DOHH2 (cell line): ENCODE measurements at regions not wholly inside any gene's neighbourhood (a gene's known extent, or its start where the extent isn't known, plus 50 kb on each side); places are given as distances from the start of the nearest gene placed in this dataset.

Source experiments
- H3F3A ChIP-seq: fragments of 200-600 bp; sonication (generic), shearing (Covaris generic); 2 replicates; pipeline ENCODE4 v1.6.0; 2016; ENCODE audit warnings: antibody characterized with exemption, mild to moderate bottlenecking; ENCODE audit not compliant: control insufficient read depth, insufficient read depth
- H3K27ac ChIP-seq: fragments of 200-600 bp; sonication (generic); 2 replicates; pipeline ENCODE4 v1.5.1; 2014; ENCODE audit warnings: low read depth, mild to moderate bottlenecking, low read length, moderate library complexity
- H3K27me3 ChIP-seq: fragments of 200-600 bp; sonication (generic); 2 replicates; pipeline ENCODE4 v1.6.1; 2014; ENCODE audit warnings: mild to moderate bottlenecking, low read length, mixed read lengths; ENCODE audit not compliant: control insufficient read depth
- H3K36me3 ChIP-seq: fragments of 200-600 bp; sonication (generic); 2 replicates; pipeline ENCODE4 v1.6.1; 2014; ENCODE audit warnings: mild to moderate bottlenecking, low read length, moderate library complexity, mixed read lengths; ENCODE audit not compliant: control insufficient read depth
- H3K4me1 ChIP-seq: fragments of 200-600 bp; sonication (generic); 2 replicates; pipeline ENCODE4 v1.6.1; 2014; ENCODE audit warnings: mild to moderate bottlenecking, low read length, mixed read lengths; ENCODE audit not compliant: control insufficient read depth
- H3K4me2 ChIP-seq: fragments of 200-600 bp; sonication (generic); 2 replicates; pipeline ENCODE4 v1.6.0; 2014; ENCODE audit warnings: mild to moderate bottlenecking, low read length, moderate library complexity
- H3K4me3 ChIP-seq: fragments of 200-600 bp; sonication (generic); 2 replicates; pipeline ENCODE4 v1.5.1; 2014; ENCODE audit warnings: mild to moderate bottlenecking, low read length, mixed read lengths
- H3K79me2 ChIP-seq: fragments of 200-600 bp; sonication (generic); 2 replicates; pipeline ENCODE4 v1.6.1; 2014; ENCODE audit warnings: mild to moderate bottlenecking, low read length, mixed read lengths; ENCODE audit not compliant: control insufficient read depth
- H3K9me2 ChIP-seq: fragments of 200-600 bp; sonication (generic); replicated peaks from 2 replicates; pipeline ENCODE4 v1.6.1; 2014; ENCODE audit warnings: mild to moderate bottlenecking, low read length, mixed read lengths; ENCODE audit not compliant: control insufficient read depth
- H3K9me3 ChIP-seq: fragments of 200-600 bp; sonication (generic); 2 replicates; pipeline ENCODE4 v1.6.1; 2014; ENCODE audit warnings: antibody characterized with exemption, low read length, mixed read lengths; ENCODE audit not compliant: control insufficient read depth, insufficient read depth
- H4K20me1 ChIP-seq: fragments of 200-600 bp; sonication (generic); 2 replicates; pipeline ENCODE4 v1.6.0; 2014; ENCODE audit warnings: low read depth, mild to moderate bottlenecking, antibody characterized with exemption, low read length, moderate library complexity; ENCODE audit not compliant: control insufficient read depth, insufficient read depth
- EZH2phosphoT487 ChIP-seq: fragments of 200-600 bp; sonication (generic); IDR thresholded peaks from 2 replicates; pipeline ENCODE4 v1.6.1; 2017; ENCODE audit warnings: borderline replicate concordance, mild to moderate bottlenecking, antibody characterized with exemption, low read length, moderate library complexity, mixed read lengths
- TF ChIP-seq, protein P1 (sequence below): fragments of 200-600 bp; sonication (generic); IDR thresholded peaks from one replicate; pipeline ENCODE4 v1.5.1; 2014; ENCODE audit warnings: antibody characterized with exemption, mild to moderate bottlenecking, low read depth, low read length; ENCODE audit not compliant: poor library complexity, severe bottlenecking

DNA sequence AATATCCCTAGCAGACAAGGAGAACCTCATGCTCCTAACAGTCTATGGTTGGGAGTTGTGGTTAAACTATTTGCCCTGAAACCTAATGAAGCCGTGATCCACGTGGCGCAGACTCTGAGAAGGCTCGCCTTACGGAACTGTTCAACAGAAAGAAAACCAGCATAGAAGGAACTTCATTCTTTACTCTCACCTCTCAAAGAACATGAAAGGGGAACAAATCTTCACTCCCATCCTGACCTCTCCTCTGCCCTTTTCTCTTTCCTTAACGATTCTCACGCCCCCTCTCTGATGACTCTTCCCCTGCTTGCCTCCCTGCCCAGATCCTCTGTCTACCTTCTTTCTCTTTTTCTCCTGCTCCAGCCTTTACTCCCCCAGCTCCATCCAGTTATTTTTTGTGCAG, 54.2 kb downstream of the IRAG1 start:
- Histone ChIP-seq H3K4me3 (no peak overlapping the region), H3F3A (no peaks in the 10 kb centered on the region), H3K27me3 (no peaks in the 10 kb centered on the region), H3K4me1 (peaks cover 22% of the 10 kb centered on the region), H3K9me2 (no peaks in the 10 kb centered on the region), H3K36me3 (no peaks in the 10 kb centered on the region), H3K27ac (no peak overlapping the region), H3K4me2 (no peak overlapping the region), H3K79me2 (no peaks in the 10 kb centered on the region), H3K9me3 (no peaks in the 10 kb centered on the region), H4K20me1 (no peaks in the 10 kb centered on the region)
- TF ChIP-seq, protein P1, sequence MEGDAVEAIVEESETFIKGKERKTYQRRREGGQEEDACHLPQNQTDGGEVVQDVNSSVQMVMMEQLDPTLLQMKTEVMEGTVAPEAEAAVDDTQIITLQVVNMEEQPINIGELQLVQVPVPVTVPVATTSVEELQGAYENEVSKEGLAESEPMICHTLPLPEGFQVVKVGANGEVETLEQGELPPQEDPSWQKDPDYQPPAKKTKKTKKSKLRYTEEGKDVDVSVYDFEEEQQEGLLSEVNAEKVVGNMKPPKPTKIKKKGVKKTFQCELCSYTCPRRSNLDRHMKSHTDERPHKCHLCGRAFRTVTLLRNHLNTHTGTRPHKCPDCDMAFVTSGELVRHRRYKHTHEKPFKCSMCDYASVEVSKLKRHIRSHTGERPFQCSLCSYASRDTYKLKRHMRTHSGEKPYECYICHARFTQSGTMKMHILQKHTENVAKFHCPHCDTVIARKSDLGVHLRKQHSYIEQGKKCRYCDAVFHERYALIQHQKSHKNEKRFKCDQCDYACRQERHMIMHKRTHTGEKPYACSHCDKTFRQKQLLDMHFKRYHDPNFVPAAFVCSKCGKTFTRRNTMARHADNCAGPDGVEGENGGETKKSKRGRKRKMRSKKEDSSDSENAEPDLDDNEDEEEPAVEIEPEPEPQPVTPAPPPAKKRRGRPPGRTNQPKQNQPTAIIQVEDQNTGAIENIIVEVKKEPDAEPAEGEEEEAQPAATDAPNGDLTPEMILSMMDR = no peak
- no peak for TF ChIP-seq EZH2phosphoT487

DNA sequence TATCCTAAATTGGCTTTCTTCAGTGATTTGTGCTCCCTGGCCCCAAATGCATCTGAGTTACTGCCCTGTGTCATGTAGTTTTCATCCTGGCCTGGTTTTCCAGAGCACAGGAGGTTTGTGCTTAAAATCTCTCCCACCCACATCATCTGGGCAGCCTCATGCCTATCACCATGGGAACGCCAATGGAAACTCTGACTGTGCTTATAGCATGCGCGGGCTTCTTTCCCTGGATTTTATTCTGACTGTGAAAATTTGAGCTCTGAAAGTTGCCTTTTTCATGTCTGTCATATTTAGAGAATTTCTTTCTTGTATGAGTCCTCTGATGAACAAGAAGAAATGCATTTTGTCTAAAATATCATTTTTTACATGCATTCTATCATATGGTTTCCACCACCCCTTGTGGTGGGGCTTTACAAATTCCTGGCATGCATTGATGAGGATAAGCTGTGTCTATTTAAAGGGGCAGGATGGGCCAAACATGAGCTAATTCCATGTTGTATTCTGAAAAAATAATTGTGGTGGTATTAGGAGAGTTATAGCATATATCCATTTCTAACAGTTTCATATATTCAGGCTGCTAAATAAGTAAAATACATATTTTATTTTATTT, 55.1 kb downstream of the IRAG1 start:
- Histone ChIP-seq H3K9me2 (no peaks in the 10 kb centered on the region), H3K9me3 (no peaks in the 10 kb centered on the region)
- TF ChIP-seq, protein P1 = no peak

DNA sequence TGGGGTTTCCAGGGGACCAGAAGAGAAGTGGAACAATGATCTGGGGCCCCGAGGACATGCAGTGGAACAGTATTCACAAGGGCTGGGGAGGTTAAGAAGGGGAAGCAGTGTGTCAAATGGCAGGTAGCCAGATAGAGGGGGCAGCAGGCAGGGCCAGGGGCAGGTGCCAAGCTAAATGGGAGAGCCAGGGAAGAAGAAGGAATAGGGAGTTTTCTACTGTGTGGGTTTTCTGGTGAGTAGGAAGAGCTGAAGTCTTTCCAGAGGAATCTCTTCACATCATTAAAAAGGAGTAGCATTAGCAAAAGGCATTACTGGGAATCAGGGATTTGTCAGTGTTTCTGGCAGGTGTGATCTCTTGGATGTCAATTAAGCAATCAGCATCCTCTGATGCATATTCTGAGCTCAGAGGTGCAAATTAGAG, 55.8 kb downstream of the IRAG1 start:
- Histone ChIP-seq H3K4me1 (peaks cover 22% of the 10 kb centered on the region), H4K20me1 (no peaks in the 10 kb centered on the region), H3K9me2 (no peaks in the 10 kb centered on the region), H3K27me3 (no peaks in the 10 kb centered on the region), H3K27ac (no peak overlapping the region), H3K36me3 (no peaks in the 10 kb centered on the region), H3K9me3 (no peaks in the 10 kb centered on the region), H3K4me2 (no peak overlapping the region), H3F3A (no peaks in the 10 kb centered on the region), H3K79me2 (no peaks in the 10 kb centered on the region), H3K4me3 (no peak overlapping the region)
- TF ChIP-seq, protein P1 = no peak
- no peak for TF ChIP-seq EZH2phosphoT487

More for the DNA sequence above, 55.1 kb downstream of the IRAG1 start:
- H3K79me2 ChIP-seq = no peaks in the 10 kb centered on the region
- no peaks in the 10 kb centered on the region for H3K36me3 ChIP-seq
- H3F3A ChIP-seq = no peaks in the 10 kb centered on the region
- H3K4me1 ChIP-seq = peaks cover 22% of the 10 kb centered on the region
- no peak overlapping the region for H3K4me3 ChIP-seq
- H3K27me3 ChIP-seq = no peaks in the 10 kb centered on the region
- no peak overlapping the region for H3K4me2 ChIP-seq
- no peak overlapping the region for H3K27ac ChIP-seq
- H4K20me1 ChIP-seq = no peaks in the 10 kb centered on the region
